NCI-H226 (cell line): ENCODE measurements at regions not wholly inside any gene's neighbourhood (a gene's known extent, or its start where the extent isn't known, plus 50 kb on each side); places are given as distances from the start of the nearest gene placed in this dataset.
A peak's percentile ranks its signal among the peaks of the same experiment; 100 is the strongest.
"Not testable (repeated sequence)": the region's sequence is repeated elsewhere in the genome, so short reads cannot be mapped to it uniquely, and the experiment has no call there.

Experiments used
- DNase-seq: peaks from one replicate; pipeline ENCODE4 v3.0.0-alpha.2; 2015

GRCh38 chr11:35046681-35047080, 92.3 kb upstream of the CD44 start:
- DNase-seq = no peak

GRCh38 chr11:35047179-35047578, 91.8 kb upstream of the CD44 start:
- DNase-seq = no peak

GRCh38 chr11:35047769-35048168, 91.2 kb upstream of the CD44 start:
- DNase-seq = no peak

- DNase-seq = not testable (repeated sequence)
Observed at GRCh38 chr11:35048346-35048745, 90.6 kb upstream of the CD44 start.

- no peak for DNase-seq
Observed at GRCh38 chr11:35049859-35050531, 89.0 kb upstream of the CD44 start.

GRCh38 chr11:35050541-35050995, 88.4 kb upstream of the CD44 start:
- DNase-seq = no peak

- DNase-seq = no peak
Observed at GRCh38 chr11:35056391-35057093, 82.4 kb upstream of the CD44 start.

GRCh38 chr11:35057926-35058668, 80.9 kb upstream of the CD44 start:
- DNase-seq = no peak

- no peak for DNase-seq
Observed at GRCh38 chr11:35058669-35059434, 80.1 kb upstream of the CD44 start.

GRCh38 chr11:35061516-35062440, 77.2 kb upstream of the CD44 start:
- DNase-seq = no peak

- no peak for DNase-seq
Observed at GRCh38 chr11:35063488-35063931, 75.5 kb upstream of the CD44 start.

- no peak for DNase-seq
Observed at GRCh38 chr11:35064114-35064800, 74.7 kb upstream of the CD44 start.

GRCh38 chr11:35065566-35065965, 73.4 kb upstream of the CD44 start:
- DNase-seq = peak; percentile 51

GRCh38 chr11:35066030-35066429, 72.9 kb upstream of the CD44 start:
- DNase-seq = no peak

GRCh38 chr11:35066783-35067423, 72.1 kb upstream of the CD44 start:
- peak; percentile 80 for DNase-seq

- DNase-seq = no peak
Observed at GRCh38 chr11:35071722-35072121, 67.2 kb upstream of the CD44 start.

- DNase-seq = no peak
Observed at GRCh38 chr11:35073691-35074419, 65.1 kb upstream of the CD44 start.

GRCh38 chr11:35076201-35077100, 62.5 kb upstream of the CD44 start:
- no peak for DNase-seq
